ENCODE measurements at regions not wholly inside any gene's neighbourhood (a gene's known extent, or its start where the extent isn't known, plus 50 kb on each side); places are given as distances from the start of the nearest gene placed in this dataset.

DNA sequence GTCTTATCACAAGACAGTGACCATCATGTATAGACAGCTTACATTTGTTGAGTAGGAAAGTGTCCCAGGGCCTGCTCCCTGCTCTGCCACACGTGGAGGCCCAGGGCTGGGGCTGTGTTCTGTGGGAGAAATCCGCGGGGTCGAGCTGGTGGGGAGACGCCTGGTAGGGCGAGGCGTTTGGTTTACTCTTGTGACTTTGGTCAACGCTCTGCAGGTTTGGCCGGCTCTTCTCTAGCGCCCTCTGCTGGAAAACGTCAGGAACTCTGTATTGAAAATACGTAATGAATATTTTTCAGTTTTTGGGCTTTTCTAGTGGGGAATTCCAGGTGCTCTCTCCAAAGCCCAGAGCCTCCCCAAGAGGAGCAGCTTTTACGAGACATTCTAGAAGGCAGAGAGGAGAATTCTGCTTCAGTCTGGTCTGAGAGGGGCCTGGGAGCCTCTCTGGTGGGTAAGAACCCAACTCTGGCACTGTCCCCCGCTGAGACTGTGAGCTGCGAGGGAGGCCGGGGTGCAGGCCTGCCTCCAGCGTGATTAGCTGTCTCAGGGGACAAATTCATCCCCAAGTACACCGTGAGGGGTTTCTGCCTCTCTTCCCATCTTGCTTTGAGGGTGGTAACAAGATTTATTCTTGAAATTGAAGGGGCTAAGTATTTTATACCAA, 112.6 kb upstream of the RALGAPA2 start (continued):
- TF ChIP-seq, protein P1, sequence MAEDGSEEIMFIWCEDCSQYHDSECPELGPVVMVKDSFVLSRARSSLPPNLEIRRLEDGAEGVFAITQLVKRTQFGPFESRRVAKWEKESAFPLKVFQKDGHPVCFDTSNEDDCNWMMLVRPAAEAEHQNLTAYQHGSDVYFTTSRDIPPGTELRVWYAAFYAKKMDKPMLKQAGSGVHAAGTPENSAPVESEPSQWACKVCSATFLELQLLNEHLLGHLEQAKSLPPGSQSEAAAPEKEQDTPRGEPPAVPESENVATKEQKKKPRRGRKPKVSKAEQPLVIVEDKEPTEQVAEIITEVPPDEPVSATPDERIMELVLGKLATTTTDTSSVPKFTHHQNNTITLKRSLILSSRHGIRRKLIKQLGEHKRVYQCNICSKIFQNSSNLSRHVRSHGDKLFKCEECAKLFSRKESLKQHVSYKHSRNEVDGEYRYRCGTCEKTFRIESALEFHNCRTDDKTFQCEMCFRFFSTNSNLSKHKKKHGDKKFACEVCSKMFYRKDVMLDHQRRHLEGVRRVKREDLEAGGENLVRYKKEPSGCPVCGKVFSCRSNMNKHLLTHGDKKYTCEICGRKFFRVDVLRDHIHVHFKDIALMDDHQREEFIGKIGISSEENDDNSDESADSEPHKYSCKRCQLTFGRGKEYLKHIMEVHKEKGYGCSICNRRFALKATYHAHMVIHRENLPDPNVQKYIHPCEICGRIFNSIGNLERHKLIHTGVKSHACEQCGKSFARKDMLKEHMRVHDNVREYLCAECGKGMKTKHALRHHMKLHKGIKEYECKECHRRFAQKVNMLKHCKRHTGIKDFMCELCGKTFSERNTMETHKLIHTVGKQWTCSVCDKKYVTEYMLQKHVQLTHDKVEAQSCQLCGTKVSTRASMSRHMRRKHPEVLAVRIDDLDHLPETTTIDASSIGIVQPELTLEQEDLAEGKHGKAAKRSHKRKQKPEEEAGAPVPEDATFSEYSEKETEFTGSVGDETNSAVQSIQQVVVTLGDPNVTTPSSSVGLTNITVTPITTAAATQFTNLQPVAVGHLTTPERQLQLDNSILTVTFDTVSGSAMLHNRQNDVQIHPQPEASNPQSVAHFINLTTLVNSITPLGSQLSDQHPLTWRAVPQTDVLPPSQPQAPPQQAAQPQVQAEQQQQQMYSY (CRISPR knock-in tag; IDR thresholded peaks at IDR 0.05), result no peak
- TF ChIP-seq ISX (CRISPR knock-in tag; conservative IDR thresholded peaks at IDR 0.05), result no peak
- TF ChIP-seq BRD4 (CRISPR knock-in tag; IDR thresholded peaks at IDR 0.05), result no peak
- no peak for TF ChIP-seq JUNB (CRISPR knock-in tag; IDR thresholded peaks at IDR 0.05; ENCODE audit: borderline replicate concordance)
- no peak for TF ChIP-seq ZNF761 (CRISPR knock-in tag; conservative IDR thresholded peaks at IDR 0.05)
- TF ChIP-seq ZNF317 (CRISPR knock-in tag; IDR thresholded peaks at IDR 0.05), result 0 out of 2 replicates have a peak, but pooled peaks have one; percentile 47
- TF ChIP-seq ZNF564 (CRISPR knock-in tag; IDR thresholded peaks at IDR 0.05), result no peak
- TF ChIP-seq STAG1 (CRISPR knock-in tag; IDR thresholded peaks at IDR 0.05), result peak; percentile 88
- no peak for TF ChIP-seq GFI1 (CRISPR knock-in tag; IDR thresholded peaks at IDR 0.05; ENCODE audit: borderline replicate concordance)
- TF ChIP-seq TGIF2 (CRISPR knock-in tag; IDR thresholded peaks at IDR 0.05), result no peak
- no peak for TF ChIP-seq ZNF619 (CRISPR knock-in tag; IDR thresholded peaks at IDR 0.05)
- no peak for TF ChIP-seq ZNF33B (CRISPR knock-in tag; IDR thresholded peaks at IDR 0.05)
- TF ChIP-seq, protein P2, sequence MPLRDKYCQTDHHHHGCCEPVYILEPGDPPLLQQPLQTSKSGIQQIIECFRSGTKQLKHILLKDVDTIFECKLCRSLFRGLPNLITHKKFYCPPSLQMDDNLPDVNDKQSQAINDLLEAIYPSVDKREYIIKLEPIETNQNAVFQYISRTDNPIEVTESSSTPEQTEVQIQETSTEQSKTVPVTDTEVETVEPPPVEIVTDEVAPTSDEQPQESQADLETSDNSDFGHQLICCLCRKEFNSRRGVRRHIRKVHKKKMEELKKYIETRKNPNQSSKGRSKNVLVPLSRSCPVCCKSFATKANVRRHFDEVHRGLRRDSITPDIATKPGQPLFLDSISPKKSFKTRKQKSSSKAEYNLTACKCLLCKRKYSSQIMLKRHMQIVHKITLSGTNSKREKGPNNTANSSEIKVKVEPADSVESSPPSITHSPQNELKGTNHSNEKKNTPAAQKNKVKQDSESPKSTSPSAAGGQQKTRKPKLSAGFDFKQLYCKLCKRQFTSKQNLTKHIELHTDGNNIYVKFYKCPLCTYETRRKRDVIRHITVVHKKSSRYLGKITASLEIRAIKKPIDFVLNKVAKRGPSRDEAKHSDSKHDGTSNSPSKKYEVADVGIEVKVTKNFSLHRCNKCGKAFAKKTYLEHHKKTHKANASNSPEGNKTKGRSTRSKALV (CRISPR knock-in tag; IDR thresholded peaks at IDR 0.05), result no peak
- no peak for TF ChIP-seq DMAP1 (CRISPR knock-in tag; IDR thresholded peaks at IDR 0.05)
- TF ChIP-seq ZIK1 (CRISPR knock-in tag; IDR thresholded peaks at IDR 0.05; ENCODE audit: borderline replicate concordance, low read depth), result no peak
- TF ChIP-seq, protein P3, sequence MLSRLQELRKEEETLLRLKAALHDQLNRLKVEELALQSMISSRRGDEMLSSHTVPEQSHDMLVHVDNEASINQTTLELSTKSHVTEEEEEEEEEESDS (CRISPR knock-in tag; IDR thresholded peaks at IDR 0.05; ENCODE audit: borderline replicate concordance), result no peak
- no peak for TF ChIP-seq NR2F1 (CRISPR knock-in tag; IDR thresholded peaks at IDR 0.05)
- TF ChIP-seq ZNF274 (CRISPR knock-in tag; IDR thresholded peaks at IDR 0.05), result no peak
- TF ChIP-seq HOXA9 (CRISPR knock-in tag; IDR thresholded peaks at IDR 0.05; ENCODE audit: borderline replicate concordance), result no peak
- TF ChIP-seq, protein P4, sequence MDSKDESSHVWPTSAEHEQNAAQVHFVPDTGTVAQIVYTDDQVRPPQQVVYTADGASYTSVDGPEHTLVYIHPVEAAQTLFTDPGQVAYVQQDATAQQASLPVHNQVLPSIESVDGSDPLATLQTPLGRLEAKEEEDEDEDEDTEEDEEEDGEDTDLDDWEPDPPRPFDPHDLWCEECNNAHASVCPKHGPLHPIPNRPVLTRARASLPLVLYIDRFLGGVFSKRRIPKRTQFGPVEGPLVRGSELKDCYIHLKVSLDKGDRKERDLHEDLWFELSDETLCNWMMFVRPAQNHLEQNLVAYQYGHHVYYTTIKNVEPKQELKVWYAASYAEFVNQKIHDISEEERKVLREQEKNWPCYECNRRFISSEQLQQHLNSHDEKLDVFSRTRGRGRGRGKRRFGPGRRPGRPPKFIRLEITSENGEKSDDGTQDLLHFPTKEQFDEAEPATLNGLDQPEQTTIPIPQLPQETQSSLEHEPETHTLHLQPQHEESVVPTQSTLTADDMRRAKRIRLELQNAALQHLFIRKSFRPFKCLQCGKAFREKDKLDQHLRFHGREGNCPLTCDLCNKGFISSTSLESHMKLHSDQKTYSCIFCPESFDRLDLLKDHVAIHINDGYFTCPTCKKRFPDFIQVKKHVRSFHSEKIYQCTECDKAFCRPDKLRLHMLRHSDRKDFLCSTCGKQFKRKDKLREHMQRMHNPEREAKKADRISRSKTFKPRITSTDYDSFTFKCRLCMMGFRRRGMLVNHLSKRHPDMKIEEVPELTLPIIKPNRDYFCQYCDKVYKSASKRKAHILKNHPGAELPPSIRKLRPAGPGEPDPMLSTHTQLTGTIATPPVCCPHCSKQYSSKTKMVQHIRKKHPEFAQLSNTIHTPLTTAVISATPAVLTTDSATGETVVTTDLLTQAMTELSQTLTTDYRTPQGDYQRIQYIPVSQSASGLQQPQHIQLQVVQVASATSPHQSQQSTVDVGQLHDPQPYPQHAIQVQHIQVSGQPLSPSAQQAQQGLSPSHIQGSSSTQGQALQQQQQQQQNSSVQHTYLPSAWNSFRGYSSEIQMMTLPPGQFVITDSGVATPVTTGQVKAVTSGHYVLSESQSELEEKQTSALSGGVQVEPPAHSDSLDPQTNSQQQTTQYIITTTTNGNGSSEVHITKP (CRISPR knock-in tag; IDR thresholded peaks at IDR 0.05; ENCODE audit: low read depth), result no peak
- TF ChIP-seq ZNF430 (CRISPR knock-in tag; IDR thresholded peaks at IDR 0.05), result no peak
- TF ChIP-seq SRSF4 (IDR thresholded peaks at IDR 0.05; ENCODE audit: low read depth, low read length, poor library complexity, severe bottlenecking), result no peak
